ENCODE measurements at regions not wholly inside any gene's neighbourhood (a gene's known extent, or its start where the extent isn't known, plus 50 kb on each side); places are given as distances from the start of the nearest gene placed in this dataset.

DNA sequence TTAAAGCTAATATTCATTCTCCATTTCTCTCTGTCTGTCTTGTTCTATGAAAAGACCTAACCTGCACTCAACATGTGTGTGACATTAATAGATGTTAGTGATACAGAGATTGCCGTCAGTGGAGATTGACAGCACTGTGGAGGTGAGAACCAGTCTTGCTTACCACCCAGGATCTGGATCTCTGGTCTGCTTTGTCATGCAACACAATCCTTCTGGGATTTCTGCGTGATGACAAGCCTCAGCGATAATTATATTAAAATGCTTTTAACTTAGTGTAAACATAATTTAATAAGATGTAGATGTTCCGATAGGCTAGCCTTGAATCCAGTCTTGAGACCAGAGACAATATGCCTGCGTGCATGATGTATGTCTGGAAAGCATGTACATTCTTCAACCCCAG lies 262.0 kb upstream of the ZNF717 start:
- TF ChIP-seq, protein P1, sequence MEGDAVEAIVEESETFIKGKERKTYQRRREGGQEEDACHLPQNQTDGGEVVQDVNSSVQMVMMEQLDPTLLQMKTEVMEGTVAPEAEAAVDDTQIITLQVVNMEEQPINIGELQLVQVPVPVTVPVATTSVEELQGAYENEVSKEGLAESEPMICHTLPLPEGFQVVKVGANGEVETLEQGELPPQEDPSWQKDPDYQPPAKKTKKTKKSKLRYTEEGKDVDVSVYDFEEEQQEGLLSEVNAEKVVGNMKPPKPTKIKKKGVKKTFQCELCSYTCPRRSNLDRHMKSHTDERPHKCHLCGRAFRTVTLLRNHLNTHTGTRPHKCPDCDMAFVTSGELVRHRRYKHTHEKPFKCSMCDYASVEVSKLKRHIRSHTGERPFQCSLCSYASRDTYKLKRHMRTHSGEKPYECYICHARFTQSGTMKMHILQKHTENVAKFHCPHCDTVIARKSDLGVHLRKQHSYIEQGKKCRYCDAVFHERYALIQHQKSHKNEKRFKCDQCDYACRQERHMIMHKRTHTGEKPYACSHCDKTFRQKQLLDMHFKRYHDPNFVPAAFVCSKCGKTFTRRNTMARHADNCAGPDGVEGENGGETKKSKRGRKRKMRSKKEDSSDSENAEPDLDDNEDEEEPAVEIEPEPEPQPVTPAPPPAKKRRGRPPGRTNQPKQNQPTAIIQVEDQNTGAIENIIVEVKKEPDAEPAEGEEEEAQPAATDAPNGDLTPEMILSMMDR (IDR thresholded peaks at IDR 0.05; ENCODE audit: control extremely low read depth in 1 of 3, insufficient read depth in 1 of 3, low read depth in 1 of 3, low read length in 3 of 3) = no peak
- TF ChIP-seq SRF (IDR thresholded peaks at IDR 0.05; ENCODE audit: low read depth, low read length) (no peak), NRF1 (IDR thresholded peaks at IDR 0.05; ENCODE audit: low read depth, low read length) (no peak), BRCA1 (IDR thresholded peaks at IDR 0.05; ENCODE audit: low read depth, low read length) (no peak), YY1 (IDR thresholded peaks at IDR 0.05; ENCODE audit: low read depth, low read length) (no peak), TAF7 (optimal IDR thresholded peaks at IDR 0.05; ENCODE audit: borderline replicate concordance, low read depth, low read length) (no peak), CHD1 (IDR thresholded peaks at IDR 0.05; ENCODE audit: low read depth, low read length) (no peak), CBX5 (IDR thresholded peaks at IDR 0.05; ENCODE audit: low read depth, low read length) (no peak), BACH1 (IDR thresholded peaks at IDR 0.05; ENCODE audit: low read length) (no peak)

Measured in H1 (cell line).